ENCODE measurements at regions not wholly inside any gene's neighbourhood (a gene's known extent, or its start where the extent isn't known, plus 50 kb on each side); places are given as distances from the start of the nearest gene placed in this dataset.
"Not testable (repeated sequence)": the region's sequence is repeated elsewhere in the genome, so short reads cannot be mapped to it uniquely, and the experiment has no call there.

DNA sequence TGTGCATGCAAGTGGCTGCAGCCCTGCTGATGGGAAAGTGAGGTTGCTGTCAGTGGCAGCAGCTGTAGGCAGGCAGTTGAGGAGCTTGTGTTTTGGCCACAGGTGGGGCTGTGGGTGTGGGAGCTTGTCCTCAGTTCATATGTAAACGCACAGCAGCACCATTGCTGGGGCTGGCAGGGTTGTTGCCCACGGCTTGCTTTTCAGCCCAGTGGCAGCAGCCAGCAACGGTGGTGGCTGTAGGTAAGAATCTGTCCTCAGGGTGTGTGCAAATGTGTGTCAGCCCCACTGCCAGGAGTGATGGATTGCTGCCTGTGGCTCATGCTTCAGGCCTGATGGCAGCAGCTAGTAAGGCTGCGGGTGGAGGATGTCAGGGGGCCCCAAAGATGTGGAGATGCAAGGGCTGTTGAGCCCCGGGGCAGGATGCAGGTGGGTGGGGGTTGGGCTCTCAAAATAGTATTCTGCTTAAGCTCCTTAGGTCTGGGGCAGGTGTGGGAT lies 141.3 kb upstream of the THUMPD2 start:
- ChIA-PET POLR2A (no interaction called here), CTCF (no interaction called here)
- ATAC-seq (ENCODE audit: low read depth) (no peak), DNase-seq (no peak)
- Mint-ChIP-seq H3K27ac (no peak overlapping the region), H3K4me3 (no peak overlapping the region), H3K4me1 (no peaks in the 10 kb centered on the region), H3K27me3 (peaks cover 3% of the 10 kb centered on the region), H3K9me3 (no peaks in the 10 kb centered on the region), H3K36me3 (ENCODE audit: low read depth) (no peaks in the 10 kb centered on the region)
- no peak for TF ChIP-seq CTCF (IDR thresholded peaks at IDR 0.05)
- intact Hi-C loops (cut with micrococcal nuclease): no loop called here

DNA sequence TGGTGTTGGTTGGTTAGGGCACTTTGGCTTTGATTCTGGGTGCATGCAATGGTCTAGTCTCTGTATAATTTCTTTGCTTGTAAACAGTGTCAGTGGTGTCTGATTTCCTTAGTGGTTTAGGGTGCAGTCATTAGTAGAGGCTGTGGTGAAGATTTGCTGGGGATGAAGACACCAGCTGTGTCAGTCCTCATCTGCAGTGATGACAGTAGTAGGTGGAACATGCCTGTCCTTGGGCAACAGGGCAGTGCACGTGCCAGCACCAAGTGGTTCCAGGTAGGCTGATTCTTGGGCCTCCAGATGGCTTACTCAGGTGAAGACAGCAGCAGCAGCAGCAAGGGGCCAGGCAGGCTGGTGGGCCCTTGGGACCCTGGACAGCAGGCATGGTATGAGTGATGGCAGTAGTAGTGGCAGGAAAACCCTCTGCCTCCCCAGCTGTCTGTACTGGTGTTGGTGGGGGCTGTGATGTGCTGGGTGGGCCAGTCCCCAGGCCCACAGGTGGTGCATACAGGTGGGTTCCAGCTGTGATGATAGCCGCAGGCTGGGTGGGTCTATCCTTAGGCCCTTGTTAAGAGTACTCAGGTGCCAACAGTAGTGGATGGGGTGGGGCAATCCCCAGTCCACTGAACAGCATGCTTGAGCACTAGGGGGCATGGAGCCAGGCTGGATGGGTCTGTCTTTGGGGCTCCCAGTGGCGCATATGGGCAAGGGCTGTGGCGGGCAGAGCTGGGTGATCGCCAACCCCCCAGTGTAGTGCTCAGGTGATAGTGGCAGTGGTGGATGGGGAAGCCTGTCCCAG lies 140.7 kb upstream of the THUMPD2 start:
- POLR2A ChIA-PET: no interaction called here
- Mint-ChIP-seq H3K4me3 (no peak overlapping the region), H3K9me3 (no peaks in the 10 kb centered on the region), H3K4me1 (no peaks in the 10 kb centered on the region), H3K36me3 (ENCODE audit: low read depth) (no peaks in the 10 kb centered on the region), H3K27ac (no peak overlapping the region), H3K27me3 (peaks cover 3% of the 10 kb centered on the region)
- CTCF ChIA-PET: no interaction called here
- TF ChIP-seq CTCF (IDR thresholded peaks at IDR 0.05): no peak
- ATAC-seq (ENCODE audit: low read depth): no peak
- no peak for DNase-seq
- intact Hi-C loops (cut with micrococcal nuclease): no loop called here

GRCh38 chr2:39918886-39919285 lies 139.8 kb upstream of the THUMPD2 start:
- ChIA-PET POLR2A (no interaction called here), CTCF (no interaction called here)
- Mint-ChIP-seq H3K27me3 (peaks cover 3% of the 10 kb centered on the region), H3K27ac (no peak overlapping the region), H3K9me3 (no peaks in the 10 kb centered on the region), H3K4me3 (no peak overlapping the region), H3K4me1 (no peaks in the 10 kb centered on the region), H3K36me3 (ENCODE audit: low read depth) (no peaks in the 10 kb centered on the region)
- no peak for ATAC-seq (ENCODE audit: low read depth)
- no peak for TF ChIP-seq CTCF (IDR thresholded peaks at IDR 0.05)
- no peak for DNase-seq
- intact Hi-C loops (cut with micrococcal nuclease): no loop called here

DNA sequence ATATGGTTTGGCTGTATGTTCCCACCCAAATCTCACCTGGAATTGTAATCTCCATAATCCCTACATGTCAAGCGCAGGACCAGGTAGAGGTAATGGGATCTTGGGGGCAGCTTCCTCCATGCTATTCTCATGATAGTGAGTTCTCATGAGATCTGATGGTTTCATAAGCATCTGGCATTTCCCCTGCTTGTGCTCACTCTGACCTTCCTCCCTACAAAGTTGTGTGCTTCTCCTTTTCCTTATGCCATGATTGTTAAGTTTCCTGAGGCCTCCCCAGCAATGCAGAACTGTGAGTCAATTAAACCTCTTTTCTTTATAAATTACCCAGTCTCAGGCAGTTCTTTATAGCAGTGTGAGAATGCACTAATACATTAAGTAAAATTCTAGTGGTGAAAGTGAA lies 138.3 kb upstream of the THUMPD2 start:
- H3K27me3 Mint-ChIP-seq; H3K27ac Mint-ChIP-seq; DNase-seq; ATAC-seq (ENCODE audit: low read depth); H3K4me1 Mint-ChIP-seq; H3K4me3 Mint-ChIP-seq; intact Hi-C loops (cut with micrococcal nuclease); H3K36me3 Mint-ChIP-seq (ENCODE audit: low read depth); CTCF ChIA-PET; POLR2A ChIA-PET; H3K9me3 Mint-ChIP-seq: not testable (repeated sequence)

DNA sequence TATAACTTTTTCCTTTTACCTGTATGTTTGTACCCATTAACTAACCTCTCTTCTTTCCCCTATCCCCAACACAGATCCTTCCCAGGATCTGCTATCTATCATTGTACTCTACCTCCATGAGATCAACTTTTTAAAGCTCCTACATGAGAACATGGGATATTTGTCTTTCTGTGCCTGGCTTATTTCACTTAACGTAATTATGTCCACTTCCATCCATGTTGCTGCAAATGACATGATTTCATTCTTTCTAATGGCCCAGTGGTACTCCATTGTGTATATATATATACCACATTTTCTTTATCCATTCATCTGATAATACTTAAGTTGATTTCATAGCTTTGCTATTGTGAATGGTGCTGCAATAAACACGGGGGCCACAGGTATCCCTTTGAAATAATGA lies 135.9 kb upstream of the THUMPD2 start:
- Mint-ChIP-seq H3K36me3 (ENCODE audit: low read depth) (no peaks in the 10 kb centered on the region), H3K27ac (no peak overlapping the region), H3K9me3 (no peaks in the 10 kb centered on the region), H3K4me3 (no peak overlapping the region), H3K4me1 (no peaks in the 10 kb centered on the region), H3K27me3 (peaks cover 2% of the 10 kb centered on the region)
- DNase-seq (no peak), ATAC-seq (ENCODE audit: low read depth) (no peak)
- ChIA-PET POLR2A (no interaction called here), CTCF (interaction anchor here (0.8 to 2.2 kb wide), 5 partner anchors 10 to 1868 kb away, joined by 4 to 54 read pairs (median 4); no protein-coding TSS in a partner anchor)
- intact Hi-C loops (cut with micrococcal nuclease): no loop called here
- TF ChIP-seq CTCF (IDR thresholded peaks at IDR 0.05): no peak
